ENCODE measurements at regions not wholly inside any gene's neighbourhood (a gene's known extent, or its start where the extent isn't known, plus 50 kb on each side); places are given as distances from the start of the nearest gene placed in this dataset.
"Not testable (repeated sequence)": the region's sequence is repeated elsewhere in the genome, so short reads cannot be mapped to it uniquely, and the experiment has no call there.

DNA sequence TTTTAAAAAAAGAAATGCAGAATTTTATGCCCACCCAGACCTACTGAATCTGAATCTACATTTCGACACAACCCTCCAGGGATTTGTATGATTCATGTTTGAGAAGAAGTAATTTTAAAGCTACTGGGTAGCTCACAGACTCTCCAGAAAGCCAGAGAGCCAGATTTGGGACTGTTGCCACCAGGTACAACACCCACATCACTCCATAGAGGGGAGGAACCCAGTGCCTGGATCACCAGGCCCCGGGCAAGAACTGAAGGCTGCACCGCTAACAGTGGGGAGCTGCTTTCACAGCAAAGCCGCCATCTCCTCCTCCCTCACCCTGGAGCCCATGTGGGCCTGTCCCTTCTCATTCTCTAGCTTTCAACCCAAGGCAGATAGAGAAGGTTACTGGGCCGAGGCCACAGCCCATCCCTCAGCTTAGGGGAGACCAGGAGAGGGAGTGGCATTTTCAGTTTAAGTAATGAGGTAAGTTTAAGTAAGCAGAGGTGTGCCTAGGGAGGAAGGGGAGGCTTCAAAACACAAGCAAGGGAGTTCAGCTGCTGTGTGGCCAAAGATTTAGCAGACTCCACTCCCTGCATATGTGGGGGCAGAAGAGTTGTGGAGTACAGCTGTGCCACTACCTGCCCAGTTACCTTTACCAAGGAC is 109.8 kb downstream of the IL12A start:
- DNase-seq = no peak

DNA sequence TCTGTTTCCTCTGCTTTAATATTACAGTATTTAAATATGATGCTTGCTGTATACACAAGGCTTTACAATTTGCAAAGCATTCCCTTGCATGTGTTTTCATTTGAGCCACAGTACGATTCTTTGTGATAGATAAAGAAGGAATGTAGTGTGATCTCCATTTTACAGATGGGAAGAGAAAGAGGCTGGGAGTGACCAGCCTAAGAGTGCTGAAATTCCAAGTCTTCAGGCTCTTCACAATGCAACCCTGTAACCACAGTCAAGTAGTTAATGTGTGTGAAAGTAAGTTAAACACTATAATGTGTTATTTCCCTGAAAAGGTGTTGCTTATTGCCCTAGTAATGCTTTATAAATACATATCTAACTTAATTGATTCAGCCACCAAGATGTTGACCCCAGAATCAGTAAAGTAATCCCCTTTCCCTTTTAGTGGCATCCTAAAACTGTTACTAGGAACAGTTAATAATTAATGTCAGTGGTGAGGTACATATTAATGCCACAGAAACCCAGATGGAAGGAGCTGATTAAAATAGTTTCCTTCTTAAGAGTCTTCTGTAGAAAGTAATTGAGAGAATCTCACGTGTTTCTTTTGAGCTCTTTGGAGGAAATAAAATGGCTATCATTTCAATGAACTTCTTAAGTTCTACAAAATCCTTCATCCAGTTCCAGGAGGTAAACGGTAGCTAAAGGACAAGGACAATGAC is 110.4 kb downstream of the IL12A start:
- no peak for DNase-seq

- DNase-seq = no peak
Measured at GRCh38 chr3:160099834-160100233, 111.2 kb downstream of the IL12A start.

DNA sequence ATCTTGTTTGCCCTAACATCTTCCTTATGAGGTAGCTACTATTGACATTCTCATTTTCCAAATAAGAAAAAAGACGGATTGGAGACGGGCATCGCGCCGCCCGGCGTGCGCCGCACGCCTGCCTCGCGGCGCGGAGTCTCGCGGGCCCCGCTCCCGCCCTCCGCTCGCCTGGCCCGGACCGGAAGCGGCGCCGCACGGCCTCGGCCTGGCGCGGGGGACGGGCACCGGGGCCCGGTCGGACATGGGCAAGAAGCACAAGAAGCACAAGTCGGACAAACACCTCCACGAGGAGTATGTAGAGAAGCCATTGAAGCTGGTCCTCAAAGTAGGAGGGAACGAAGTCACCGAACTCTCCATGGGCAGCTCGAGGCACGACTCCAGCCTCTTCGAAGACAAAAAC is 112.0 kb downstream of the IL12A start:
- DNase-seq = no peak

DNA sequence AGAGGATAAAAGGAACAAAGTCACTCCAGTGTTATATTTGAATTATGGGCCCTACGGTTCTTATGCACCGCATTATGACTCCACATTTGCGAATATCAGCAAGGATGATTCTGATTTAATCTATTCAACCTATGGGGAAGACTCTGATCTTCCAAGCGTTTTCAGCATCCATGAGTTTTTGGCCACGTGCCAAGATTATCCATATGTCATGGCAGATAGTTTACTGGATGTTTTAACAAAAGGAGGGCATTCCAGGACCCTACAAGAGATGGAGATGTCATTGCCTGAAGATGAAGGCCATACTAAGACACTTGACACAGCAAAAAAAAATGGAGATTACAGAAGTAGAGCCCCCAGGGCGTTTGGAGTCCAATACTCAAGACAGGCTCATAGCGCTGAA is 113.4 kb downstream of the IL12A start:
- not testable (repeated sequence) for DNase-seq

DNA sequence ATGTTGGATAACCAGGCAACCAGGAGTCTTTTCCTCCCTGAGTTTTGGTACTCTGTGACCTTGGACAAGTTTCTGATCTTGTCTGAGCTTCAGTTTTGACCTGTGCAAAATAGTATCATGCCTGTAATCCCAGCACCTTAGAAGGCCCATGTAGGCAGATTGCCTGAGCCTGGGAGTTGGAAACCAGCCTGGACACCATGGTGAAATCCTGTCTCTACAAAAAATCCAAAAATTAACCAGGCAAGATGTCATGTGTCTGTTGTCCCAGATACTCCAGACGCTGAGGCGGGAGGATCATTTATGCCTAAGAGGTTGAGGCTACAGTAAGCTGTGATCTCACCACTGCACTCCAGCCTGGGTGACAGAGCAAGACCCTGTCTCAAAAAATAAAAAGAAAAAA is 114.8 kb downstream of the IL12A start:
- DNase-seq = no peak

DNA sequence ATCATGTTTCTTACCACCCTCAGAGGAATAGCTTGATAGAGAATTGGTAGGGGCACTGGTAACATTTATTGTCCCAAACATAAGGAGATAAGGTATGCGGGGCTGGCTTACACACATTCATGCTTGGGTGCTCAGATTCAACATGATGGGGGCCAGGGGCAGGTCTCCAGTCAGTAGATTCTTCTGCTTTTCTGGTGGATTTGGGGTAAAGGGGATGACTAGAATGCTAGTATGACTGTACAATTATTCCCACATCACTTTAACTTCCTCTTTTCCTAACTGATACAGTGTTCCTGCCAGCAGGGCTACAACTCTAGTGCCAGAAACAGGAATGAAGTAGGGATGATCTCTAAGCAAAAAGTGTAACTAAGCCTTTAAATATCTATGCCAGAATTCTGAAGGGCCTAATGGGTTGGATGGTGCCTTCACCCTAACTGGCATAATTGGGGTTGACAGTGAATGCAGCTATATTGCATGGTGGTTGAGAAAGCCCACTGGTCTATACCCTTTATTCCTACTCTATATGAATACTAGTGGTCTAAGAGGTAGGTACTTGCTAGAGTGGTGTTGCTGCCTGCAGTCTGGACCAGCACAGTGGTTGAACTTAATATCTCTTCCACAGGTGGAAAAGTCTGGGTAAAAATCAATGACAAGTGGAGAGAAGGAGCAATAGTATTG is 117.4 kb downstream of the IL12A start:
- DNase-seq = no peak

DNA sequence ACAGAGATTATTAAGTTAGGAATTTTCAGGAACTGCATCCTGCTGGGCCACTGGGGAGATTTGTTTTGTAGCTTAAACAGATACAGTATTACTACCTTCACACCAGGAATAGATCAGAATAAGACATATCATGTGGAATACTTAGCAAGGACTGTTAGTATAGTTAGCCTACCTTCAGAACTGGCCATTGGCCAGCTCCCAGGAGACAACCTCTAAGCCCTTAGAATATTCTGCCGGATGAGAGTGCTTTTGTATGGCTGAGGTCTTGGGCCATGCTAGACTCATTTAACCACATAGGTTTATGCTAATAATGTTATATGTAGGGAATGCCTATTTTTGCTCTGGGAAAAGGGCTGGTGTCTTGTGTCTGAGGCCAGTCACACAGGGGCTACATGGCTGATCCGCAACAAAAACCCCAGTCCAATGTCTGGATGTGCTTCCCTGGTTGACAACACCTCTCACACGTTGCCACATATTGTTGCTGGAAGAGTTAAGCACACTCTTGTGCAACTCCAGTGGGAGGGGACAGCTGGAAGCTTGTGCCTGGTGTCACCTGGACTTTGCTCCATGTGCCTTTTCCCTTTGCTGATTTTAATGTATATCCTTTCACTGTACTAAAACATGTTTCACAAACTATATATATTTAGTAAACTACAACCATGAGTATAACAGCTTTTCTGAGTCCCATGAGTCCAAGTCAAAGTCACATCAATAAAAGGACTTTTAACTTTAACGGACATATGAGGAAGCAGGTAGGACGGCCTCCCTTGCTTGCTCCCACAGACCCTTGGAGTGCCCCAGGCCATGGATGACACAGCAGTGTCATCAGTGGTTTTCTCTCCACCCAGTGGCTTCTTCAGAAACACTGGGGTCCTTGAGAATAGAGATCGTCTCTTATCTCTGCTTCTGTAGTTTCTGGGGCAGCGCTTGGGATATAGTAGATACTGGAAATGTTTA is 118.0 kb upstream of the C3orf80 start:
- DNase-seq = no peak

- DNase-seq = no peak
Measured at GRCh38 chr3:160108362-160108761, 116.9 kb upstream of the C3orf80 start.

- no peak for DNase-seq
Measured at GRCh38 chr3:160112481-160112880, 112.7 kb upstream of the C3orf80 start.

DNA sequence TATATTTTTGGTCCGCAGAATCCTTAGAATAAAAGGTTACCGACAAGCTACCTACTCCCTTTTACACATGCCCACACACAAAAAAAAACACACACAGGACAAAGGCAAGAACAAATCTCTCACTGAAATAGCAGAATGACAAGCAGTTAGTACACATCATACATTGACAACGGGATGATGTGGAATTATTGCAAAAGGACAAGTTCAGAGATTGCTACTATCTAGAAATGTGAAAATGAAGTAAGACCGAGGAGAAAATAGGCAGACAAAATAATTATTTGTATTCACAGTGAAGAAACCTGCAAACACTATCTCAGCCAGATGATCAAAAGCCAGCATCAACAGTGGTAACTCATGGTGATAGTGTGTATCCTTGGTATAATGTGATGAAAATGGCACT is 112.2 kb upstream of the C3orf80 start:
- DNase-seq = no peak

- no peak for DNase-seq
Measured at GRCh38 chr3:160114355-160114995, 110.7 kb upstream of the C3orf80 start.

- DNase-seq = no peak
Measured at GRCh38 chr3:160115387-160115786, 109.8 kb upstream of the C3orf80 start.

DNA sequence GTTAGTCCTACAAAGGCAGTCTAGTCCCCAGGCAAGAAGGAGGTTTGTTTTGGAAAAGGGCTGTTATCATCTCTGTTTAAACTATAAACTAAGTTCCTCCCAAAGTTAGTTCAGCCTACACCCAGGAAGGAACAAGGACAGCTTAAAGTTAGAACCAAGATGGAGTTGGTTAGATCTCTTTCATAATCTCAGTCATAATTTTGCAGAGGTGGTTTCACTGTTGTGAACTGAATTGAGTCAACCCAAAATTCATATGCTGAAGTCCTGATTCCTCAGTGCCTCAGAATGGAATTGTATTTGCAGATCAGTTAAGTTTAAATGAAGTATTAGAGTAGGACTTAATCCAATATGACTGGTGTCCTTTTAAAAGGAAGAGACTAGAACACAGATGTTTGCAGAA is 101.0 kb upstream of the C3orf80 start:
- no peak for DNase-seq

- peak; percentile 35 for DNase-seq
Measured at GRCh38 chr3:160125258-160125657, 100.0 kb upstream of the C3orf80 start.

DNA sequence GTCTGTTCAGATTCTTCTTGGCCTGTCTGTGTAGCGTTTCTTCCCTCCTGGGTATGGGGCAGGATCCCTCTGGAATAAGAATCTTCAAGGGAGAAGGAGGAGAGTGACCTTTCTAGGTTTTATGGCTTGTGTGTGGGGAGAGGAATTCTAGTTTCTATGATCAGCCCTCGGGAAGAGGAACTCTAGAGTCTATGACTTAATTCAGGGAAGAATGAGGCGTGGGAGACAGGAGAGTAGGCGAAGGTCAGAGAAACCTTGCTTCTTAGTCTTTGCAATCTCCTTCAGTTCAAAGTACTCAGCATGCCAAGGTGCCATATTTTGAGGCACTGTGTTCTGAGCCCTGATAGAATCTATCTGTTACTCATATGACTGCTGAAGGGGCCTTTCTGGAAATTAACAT is 99.2 kb upstream of the C3orf80 start:
- DNase-seq = no peak

DNA sequence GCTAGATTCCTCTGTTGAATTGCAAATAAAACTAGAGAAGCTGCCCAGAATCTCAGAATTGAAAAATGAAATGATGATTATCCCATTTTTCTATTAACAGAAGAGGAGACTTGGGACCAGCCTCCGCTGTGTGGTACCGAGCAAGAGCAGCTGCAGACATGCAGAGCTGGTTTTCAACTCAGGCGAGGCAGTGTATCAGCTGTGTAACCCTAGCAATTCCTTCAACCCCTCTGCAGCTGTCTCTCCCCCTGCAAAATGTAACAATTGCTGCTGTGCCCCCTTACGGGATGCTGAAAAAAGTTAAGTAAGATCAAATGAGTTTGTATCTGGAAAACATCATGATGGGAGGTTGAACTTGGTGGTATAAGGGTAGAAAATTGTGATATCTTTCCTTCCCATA is 98.5 kb upstream of the C3orf80 start:
- no peak for DNase-seq

- no peak for DNase-seq
Measured at GRCh38 chr3:160127308-160127707, 97.9 kb upstream of the C3orf80 start.

DNA sequence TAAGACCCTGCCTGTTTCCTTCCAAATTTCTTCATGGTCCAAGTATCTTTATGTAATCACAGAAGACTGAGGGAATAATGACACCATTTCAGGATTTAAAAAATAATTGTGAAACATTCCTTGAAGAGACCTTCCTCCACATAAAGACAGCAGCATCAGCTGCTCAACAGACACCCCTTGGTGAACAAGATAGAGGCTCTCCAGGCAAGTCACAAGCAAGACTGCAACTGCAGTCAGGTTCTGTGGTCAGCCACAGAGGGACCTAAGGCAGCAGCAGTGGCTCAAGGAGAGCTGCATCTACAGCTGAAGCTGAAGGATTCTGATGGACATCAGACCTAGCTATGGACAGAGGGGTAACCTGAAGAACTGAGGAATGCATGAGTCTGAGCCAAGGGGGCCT is 97.2 kb upstream of the C3orf80 start:
- DNase-seq = no peak

DNA sequence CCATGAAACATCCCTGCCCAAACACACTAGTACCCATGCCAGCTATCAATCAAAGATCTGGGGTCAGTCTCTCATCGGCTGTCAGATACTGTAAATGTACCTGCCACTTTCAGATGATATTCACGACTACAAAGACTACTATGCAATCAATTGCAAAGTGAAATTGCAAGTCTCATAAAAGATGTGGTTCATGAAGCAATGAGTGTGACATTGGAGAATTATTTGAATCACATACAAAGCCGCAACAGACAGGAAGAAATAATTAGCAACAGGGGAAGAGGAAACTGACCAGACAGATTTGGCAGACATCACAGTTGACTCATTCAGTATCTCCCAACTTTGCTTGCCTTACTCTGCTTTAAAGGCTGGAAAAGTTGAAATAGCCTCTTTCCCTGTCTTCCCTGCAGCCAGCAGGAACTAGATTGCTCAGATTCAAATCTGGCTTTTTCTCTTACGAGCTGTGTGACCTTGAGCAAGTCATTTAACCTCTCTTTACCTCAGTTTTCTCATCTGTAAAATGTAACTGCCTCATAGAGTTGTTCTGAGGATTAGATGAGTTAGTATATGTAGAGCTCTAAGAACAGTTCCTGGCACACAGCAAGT is 95.7 kb upstream of the C3orf80 start:
- no peak for DNase-seq

- DNase-seq = no peak
Measured at GRCh38 chr3:160130071-160130470, 95.2 kb upstream of the C3orf80 start.

GRCh38 chr3:160130950-160131349 is 94.3 kb upstream of the C3orf80 start:
- no peak for DNase-seq
